B cell (primary cell): ENCODE measurements at regions not wholly inside any gene's neighbourhood (a gene's known extent, or its start where the extent isn't known, plus 50 kb on each side); places are given as distances from the start of the nearest gene placed in this dataset.
"Not testable (repeated sequence)": the region's sequence is repeated elsewhere in the genome, so short reads cannot be mapped to it uniquely, and the experiment has no call there.

Experiments
- EZH2 ChIP-seq: IDR thresholded peaks from 2 replicates; pipeline ENCODE4 v1.6.1; 2012; ENCODE audit warnings: borderline replicate concordance, low read depth, mild to moderate bottlenecking, moderate library complexity, low read length; ENCODE audit not compliant: insufficient read depth, poor library complexity, severe bottlenecking
- TF ChIP-seq, protein P1 (sequence below): fragments of 200-600 bp; IDR thresholded peaks from one replicate; pipeline ENCODE4 v1.8.0; 2022; ENCODE audit warnings: antibody characterized with exemption, mild to moderate bottlenecking

DNA sequence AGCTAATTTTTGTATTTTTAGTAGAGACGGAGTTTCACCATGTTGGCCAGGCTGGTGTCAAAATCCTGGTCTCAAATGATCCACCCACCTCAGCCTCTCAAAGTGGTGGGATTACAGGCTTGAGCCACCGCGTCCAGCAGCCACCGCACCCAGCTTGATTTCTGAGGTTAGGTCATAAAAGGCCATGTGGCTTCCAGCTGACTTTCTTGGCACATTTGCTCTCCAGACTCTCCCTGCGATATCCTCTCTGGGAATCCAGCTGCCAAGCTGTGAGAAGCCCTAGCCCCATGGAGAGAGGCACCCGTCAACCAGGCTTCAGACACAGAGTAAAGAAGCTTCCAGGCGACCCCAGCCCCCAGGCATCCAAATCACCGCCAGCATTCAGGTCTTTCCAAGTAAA lies 58.2 kb upstream of the SPDYE9 start:
- TF ChIP-seq, protein P1, sequence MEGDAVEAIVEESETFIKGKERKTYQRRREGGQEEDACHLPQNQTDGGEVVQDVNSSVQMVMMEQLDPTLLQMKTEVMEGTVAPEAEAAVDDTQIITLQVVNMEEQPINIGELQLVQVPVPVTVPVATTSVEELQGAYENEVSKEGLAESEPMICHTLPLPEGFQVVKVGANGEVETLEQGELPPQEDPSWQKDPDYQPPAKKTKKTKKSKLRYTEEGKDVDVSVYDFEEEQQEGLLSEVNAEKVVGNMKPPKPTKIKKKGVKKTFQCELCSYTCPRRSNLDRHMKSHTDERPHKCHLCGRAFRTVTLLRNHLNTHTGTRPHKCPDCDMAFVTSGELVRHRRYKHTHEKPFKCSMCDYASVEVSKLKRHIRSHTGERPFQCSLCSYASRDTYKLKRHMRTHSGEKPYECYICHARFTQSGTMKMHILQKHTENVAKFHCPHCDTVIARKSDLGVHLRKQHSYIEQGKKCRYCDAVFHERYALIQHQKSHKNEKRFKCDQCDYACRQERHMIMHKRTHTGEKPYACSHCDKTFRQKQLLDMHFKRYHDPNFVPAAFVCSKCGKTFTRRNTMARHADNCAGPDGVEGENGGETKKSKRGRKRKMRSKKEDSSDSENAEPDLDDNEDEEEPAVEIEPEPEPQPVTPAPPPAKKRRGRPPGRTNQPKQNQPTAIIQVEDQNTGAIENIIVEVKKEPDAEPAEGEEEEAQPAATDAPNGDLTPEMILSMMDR: not testable (repeated sequence)
- not testable (repeated sequence) for TF ChIP-seq EZH2
